HCT116 (cell line): ENCODE measurements at regions not wholly inside any gene's neighbourhood (a gene's known extent, or its start where the extent isn't known, plus 50 kb on each side); places are given as distances from the start of the nearest gene placed in this dataset.

Experiments used
- ATAC-seq: fragments of 200-7000 bp; cut with Tn5 transposase; 2 replicates; pipeline ENCODE4 v1.9.1; 2020; ENCODE audit warnings: mild to moderate bottlenecking, moderate library complexity
- BruUV-seq: library from RNA; stranded (reverse); fragments of 400-500 nt; replicated peaks from 2 replicates; lab custom pipeline; 2021; lab: Mats Ljungman, UMichigan
- CTCF ChIA-PET: fragments of 300-600 bp; sonication (Branson Sonifier 250); formaldehyde crosslinking; loops from one replicate; lab custom pipeline; 2021; ENCODE audit warnings: antibody characterized with exemption; lab: Charles Lee
- POLR2A ChIA-PET: fragments of 300-600, 350-600 bp; sonication (Branson Sonifier 250); formaldehyde crosslinking; loops from one replicate; lab custom pipeline; 2021; ENCODE audit warnings: antibody characterized with exemption; lab: Charles Lee
- RAD21 ChIA-PET, 2 experiments: fragments of 300-600 bp; sonication (Branson Sonifier 250); formaldehyde crosslinking; loops; one replicate each; lab custom pipeline; 2023; ENCODE audit warnings: low total read pairs in 2 of 2; ENCODE audit not compliant: uncharacterized antibody in 2 of 2, unreplicated experiment in 2 of 2, low non-redundant PET in 1 of 2; lab: Charles Lee
- DNase-seq: peaks from one replicate; pipeline ENCODE4 v3.0.0-alpha.2; 2010; ENCODE audit warnings: low read depth, low spot score
- H2AFZ ChIP-seq: fragments of 200-600 bp; shearing (Covaris generic), sonication (generic); 2 replicates; pipeline ENCODE4 v1.6.1; 2017; ENCODE audit warnings: low read depth, mixed run types, mixed read lengths, antibody characterized with exemption, low read length; ENCODE audit not compliant: poor library complexity, severe bottlenecking
- H3K27ac ChIP-seq: 2 replicates; pipeline ENCODE4 v1.5.1; 2012; ENCODE audit warnings: low read depth, low read length
- H3K27me3 ChIP-seq: fragments of 200-600 bp; sonication (generic); 2 replicates; pipeline ENCODE4 v1.6.1; 2016; ENCODE audit warnings: mixed run types, low read length, mixed read lengths; ENCODE audit not compliant: insufficient read depth
- H3K36me3 ChIP-seq, 2 experiments: fragments of 200-500 bp in 1 of 2; fragments of 200-600 bp in 1 of 2; sonication (Bioruptor generic) in 1 of 2; sonication (generic) in 1 of 2; 2 replicates each; pipeline versions ENCODE4 v1.5.1 to v1.6.1; 2014 to 2016; ENCODE audit warnings: low read length in 2 of 2, inconsistent platforms in 1 of 2, mixed read lengths in 1 of 2, mixed run types in 1 of 2; ENCODE audit not compliant: insufficient read depth in 2 of 2, control insufficient read depth in 1 of 2
- H3K4me1 ChIP-seq, 2 experiments: fragments of 200-600 bp in 1 of 2; sonication (generic) in 1 of 2; 2 replicates each; pipeline versions ENCODE4 v1.5.1 to v1.6.1; 2012 to 2017; ENCODE audit warnings: low read length in 2 of 2, inconsistent platforms in 1 of 2, mild to moderate bottlenecking in 1 of 2, mixed read lengths in 1 of 2, mixed run types in 1 of 2, moderate library complexity in 1 of 2; ENCODE audit not compliant: insufficient read depth in 2 of 2, control insufficient read depth in 1 of 2
- H3K4me2 ChIP-seq: fragments of 200-600 bp; sonication (generic); 2 replicates; pipeline ENCODE4 v1.6.1; 2017; ENCODE audit warnings: mixed run types, low read length, mixed read lengths
- H3K4me3 ChIP-seq, 2 experiments: fragments of 200-600 bp in 1 of 2; sonication (generic) in 1 of 2; replicated peaks in 1 of 2; 2 replicates each; pipeline ENCODE4 v1.5.1; 2011 to 2016; ENCODE audit warnings: low read length in 2 of 2, control low read depth in 1 of 2, low read depth in 1 of 2, mild to moderate bottlenecking in 1 of 2, mixed read lengths in 1 of 2, mixed run types in 1 of 2
- H3K79me2 ChIP-seq: fragments of 200-600 bp; sonication (generic); 2 replicates; pipeline ENCODE4 v1.6.1; 2017; ENCODE audit warnings: mild to moderate bottlenecking, mixed run types, low read length, moderate library complexity, mixed read lengths; ENCODE audit not compliant: insufficient read depth
- H3K9ac ChIP-seq: fragments of 200-600 bp; sonication (generic); 2 replicates; pipeline ENCODE4 v1.6.1; 2016; ENCODE audit warnings: low read length, mixed read lengths
- H3K9me2 ChIP-seq: fragments of 200-600 bp; sonication (generic), shearing (Covaris generic); 2 replicates; pipeline ENCODE4 v1.6.1; 2017; ENCODE audit warnings: mixed run types, mild to moderate bottlenecking, moderate library complexity; ENCODE audit not compliant: insufficient read depth
- H3K9me3 ChIP-seq, 2 experiments: fragments of 200-500 bp in 1 of 2; fragments of 200-600 bp in 1 of 2; sonication (Bioruptor generic) in 1 of 2; sonication (generic) in 1 of 2; 2 replicates each; pipeline ENCODE4 v1.6.1; 2014 to 2017; ENCODE audit warnings: low read length in 2 of 2, mixed read lengths in 2 of 2, inconsistent platforms in 1 of 2, low read depth in 1 of 2, mild to moderate bottlenecking in 1 of 2, mixed run types in 1 of 2, moderate library complexity in 1 of 2; ENCODE audit not compliant: control insufficient read depth in 1 of 2, insufficient read depth in 1 of 2
- H4K20me1 ChIP-seq: fragments of 200-600 bp; sonication (generic), shearing (Covaris generic); 2 replicates; pipeline ENCODE4 v1.6.1; 2017; ENCODE audit warnings: mixed run types, mild to moderate bottlenecking, moderate library complexity; ENCODE audit not compliant: insufficient read depth
- ATF3 ChIP-seq: IDR thresholded peaks from 2 replicates; pipeline ENCODE4 v1.6.1; 2012
- EZH2 ChIP-seq: fragments of 200-600 bp; sonication (generic); IDR thresholded peaks from 2 replicates; pipeline ENCODE4 v1.6.1; 2017; ENCODE audit warnings: antibody characterized with exemption, mixed run types
- MAX ChIP-seq: IDR thresholded peaks from 2 replicates; pipeline ENCODE4 v1.6.1; 2012
- POLR2A ChIP-seq: IDR thresholded peaks from 2 replicates; pipeline ENCODE4 v1.7.0; 2011; ENCODE audit warnings: borderline replicate concordance; ENCODE audit not compliant: insufficient read depth, insufficient read length; ENCODE audit errors: extremely low read depth
- REST ChIP-seq: IDR thresholded peaks from 2 replicates; pipeline ENCODE4 v1.6.1; 2012; ENCODE audit warnings: low read depth
- SRF ChIP-seq: IDR thresholded peaks from 2 replicates; pipeline ENCODE4 v1.6.1; 2012; ENCODE audit warnings: low read depth
- TCF7L2 ChIP-seq: IDR thresholded peaks from 2 replicates; pipeline ENCODE4 v1.7.0; 2011; ENCODE audit warnings: borderline replicate concordance, inconsistent platforms; ENCODE audit not compliant: insufficient read depth, insufficient read length; ENCODE audit errors: extremely low read depth
- YY1 ChIP-seq: IDR thresholded peaks from 2 replicates; pipeline ENCODE4 v1.6.1; 2011; ENCODE audit warnings: low read length, low read depth, moderate library complexity, mild to moderate bottlenecking; ENCODE audit not compliant: insufficient replicate concordance; ENCODE audit errors: extremely low read depth
- intact Hi-C: fragments of 100-400 bp; cut with micrococcal nuclease; formaldehyde crosslinking; loops from 2 replicates; pipeline ENCODE4 v1.10.0; 2022
- TF ChIP-seq, protein P1 (sequence below), 3 experiments: fragments of 200-600 bp in 1 of 3; sonication (generic) in 1 of 3; IDR thresholded peaks in 2 of 3; conservative IDR thresholded peaks in 1 of 3; 2 replicates each; pipeline ENCODE4 v1.5.1; 2012 to 2017; ENCODE audit warnings: low read depth in 2 of 3, low read length in 2 of 3, antibody characterized with exemption in 1 of 3, borderline replicate concordance in 1 of 3, control low read depth in 1 of 3, mild to moderate bottlenecking in 1 of 3, mixed read lengths in 1 of 3, mixed run types in 1 of 3, moderate library complexity in 1 of 3; ENCODE audit not compliant: insufficient read depth in 1 of 3

DNA sequence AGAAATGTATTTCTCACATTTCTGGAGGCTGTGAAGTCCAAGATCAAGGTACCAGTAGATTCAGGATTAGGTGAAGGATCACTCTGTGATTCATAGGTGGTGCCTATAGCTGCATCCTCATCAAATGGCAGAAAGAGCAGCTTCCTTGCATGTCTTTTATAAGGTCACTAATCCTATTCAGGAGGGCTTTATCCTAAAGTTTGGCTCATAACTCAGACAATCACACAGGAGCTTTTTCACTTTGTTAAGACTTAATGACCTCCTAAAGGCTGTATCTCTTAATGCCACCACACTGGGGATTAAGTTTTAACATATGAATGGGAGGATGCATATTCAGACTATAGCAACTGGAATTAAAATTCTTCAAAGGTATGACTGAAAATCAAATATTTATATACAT, 861.1 kb downstream of the DACH1 start:
- H3K36me3 ChIP-seq = no peaks in the 10 kb centered on the region
- POLR2A ChIA-PET = no interaction called here
- H3K27ac ChIP-seq = no peak overlapping the region
- ATAC-seq (no peak), DNase-seq (no peak)
- no peak overlapping the region for H3K4me3 ChIP-seq
- intact Hi-C loops = no loop called here
- BruUV-seq = no TSS peak
- H3K4me1 ChIP-seq = no peaks in the 10 kb centered on the region
- CTCF ChIA-PET = no interaction called here
- H3K9ac ChIP-seq = no peak overlapping the region
- no peaks in the 10 kb centered on the region for H3K79me2 ChIP-seq
- H3K9me3 ChIP-seq = no peaks in the 10 kb centered on the region; a peak in 1 of 4 replicates
- H3K27me3 ChIP-seq = no peaks in the 10 kb centered on the region
- no peak overlapping the region for H2AFZ ChIP-seq
- H3K4me2 ChIP-seq = no peak overlapping the region
- no peaks in the 10 kb centered on the region for H4K20me1 ChIP-seq
- no peaks in the 10 kb centered on the region for H3K9me2 ChIP-seq
- no peak for TF ChIP-seq POLR2A
- TF ChIP-seq ATF3 = no peak
- TF ChIP-seq, protein P1, sequence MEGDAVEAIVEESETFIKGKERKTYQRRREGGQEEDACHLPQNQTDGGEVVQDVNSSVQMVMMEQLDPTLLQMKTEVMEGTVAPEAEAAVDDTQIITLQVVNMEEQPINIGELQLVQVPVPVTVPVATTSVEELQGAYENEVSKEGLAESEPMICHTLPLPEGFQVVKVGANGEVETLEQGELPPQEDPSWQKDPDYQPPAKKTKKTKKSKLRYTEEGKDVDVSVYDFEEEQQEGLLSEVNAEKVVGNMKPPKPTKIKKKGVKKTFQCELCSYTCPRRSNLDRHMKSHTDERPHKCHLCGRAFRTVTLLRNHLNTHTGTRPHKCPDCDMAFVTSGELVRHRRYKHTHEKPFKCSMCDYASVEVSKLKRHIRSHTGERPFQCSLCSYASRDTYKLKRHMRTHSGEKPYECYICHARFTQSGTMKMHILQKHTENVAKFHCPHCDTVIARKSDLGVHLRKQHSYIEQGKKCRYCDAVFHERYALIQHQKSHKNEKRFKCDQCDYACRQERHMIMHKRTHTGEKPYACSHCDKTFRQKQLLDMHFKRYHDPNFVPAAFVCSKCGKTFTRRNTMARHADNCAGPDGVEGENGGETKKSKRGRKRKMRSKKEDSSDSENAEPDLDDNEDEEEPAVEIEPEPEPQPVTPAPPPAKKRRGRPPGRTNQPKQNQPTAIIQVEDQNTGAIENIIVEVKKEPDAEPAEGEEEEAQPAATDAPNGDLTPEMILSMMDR (IDR thresholded peaks at IDR 0.05 in 2 of 3, conservative IDR thresholded peaks at IDR 0.05 in 1 of 3; ENCODE audit: borderline replicate concordance in 1 of 3, insufficient read depth in 1 of 3, low read depth in 2 of 3, low read length in 2 of 3) = no peak
- TF ChIP-seq SRF = no peak
- no peak for TF ChIP-seq REST
- TF ChIP-seq TCF7L2 = no peak
- no peak for TF ChIP-seq MAX
- TF ChIP-seq EZH2 = no peak
- TF ChIP-seq YY1 = no peak
- TF ChIP-seq, all 23 proteins: peak for 0
- RAD21 ChIA-PET = no interaction called here
